Neural crest cell (in vitro differentiated cells): ENCODE measurements at regions not wholly inside any gene's neighbourhood (a gene's known extent, or its start where the extent isn't known, plus 50 kb on each side); places are given as distances from the start of the nearest gene placed in this dataset.

Source experiments
- DNase-seq: peaks from one replicate; pipeline ENCODE4 v3.0.0; 2021; ENCODE audit warnings: low read depth, mixed read lengths, low spot score
- H3K27ac Mint-ChIP-seq: one replicate; pipeline ENCODE4 v1.8.0; 2021; ENCODE audit warnings: mild to moderate bottlenecking, mixed read lengths; ENCODE audit not compliant: unreplicated experiment
- H3K27me3 Mint-ChIP-seq: 2 replicates; pipeline ENCODE4 v1.8.0; 2021; ENCODE audit warnings: low read depth, mild to moderate bottlenecking, mixed read lengths
- H3K36me3 Mint-ChIP-seq: 2 replicates; pipeline ENCODE4 v1.8.0; 2021; ENCODE audit warnings: low read depth, mild to moderate bottlenecking, mixed read lengths
- H3K4me1 Mint-ChIP-seq: 2 replicates; pipeline ENCODE4 v1.8.0; 2021; ENCODE audit warnings: mixed read lengths
- H3K4me3 Mint-ChIP-seq: one replicate; pipeline ENCODE4 v1.8.0; 2021; ENCODE audit warnings: mild to moderate bottlenecking, mixed read lengths
- H3K9me3 Mint-ChIP-seq: 2 replicates; pipeline ENCODE4 v1.8.0; 2021; ENCODE audit warnings: mixed read lengths
- TF ChIP-seq, protein P1 (sequence below): fragments of 200-600 bp; sonication (generic); conservative IDR thresholded peaks from 2 replicates; pipeline ENCODE4 v1.5.0; 2021; ENCODE audit warnings: antibody characterized with exemption, mild to moderate bottlenecking

- Mint-ChIP-seq H3K4me1 (no peaks in the 10 kb centered on the region), H3K4me3 (no peak overlapping the region), H3K36me3 (no peaks in the 10 kb centered on the region), H3K9me3 (no peaks in the 10 kb centered on the region), H3K27ac (peak overlapping the region; percentile 1), H3K27me3 (no peaks in the 10 kb centered on the region)
- TF ChIP-seq, protein P1, sequence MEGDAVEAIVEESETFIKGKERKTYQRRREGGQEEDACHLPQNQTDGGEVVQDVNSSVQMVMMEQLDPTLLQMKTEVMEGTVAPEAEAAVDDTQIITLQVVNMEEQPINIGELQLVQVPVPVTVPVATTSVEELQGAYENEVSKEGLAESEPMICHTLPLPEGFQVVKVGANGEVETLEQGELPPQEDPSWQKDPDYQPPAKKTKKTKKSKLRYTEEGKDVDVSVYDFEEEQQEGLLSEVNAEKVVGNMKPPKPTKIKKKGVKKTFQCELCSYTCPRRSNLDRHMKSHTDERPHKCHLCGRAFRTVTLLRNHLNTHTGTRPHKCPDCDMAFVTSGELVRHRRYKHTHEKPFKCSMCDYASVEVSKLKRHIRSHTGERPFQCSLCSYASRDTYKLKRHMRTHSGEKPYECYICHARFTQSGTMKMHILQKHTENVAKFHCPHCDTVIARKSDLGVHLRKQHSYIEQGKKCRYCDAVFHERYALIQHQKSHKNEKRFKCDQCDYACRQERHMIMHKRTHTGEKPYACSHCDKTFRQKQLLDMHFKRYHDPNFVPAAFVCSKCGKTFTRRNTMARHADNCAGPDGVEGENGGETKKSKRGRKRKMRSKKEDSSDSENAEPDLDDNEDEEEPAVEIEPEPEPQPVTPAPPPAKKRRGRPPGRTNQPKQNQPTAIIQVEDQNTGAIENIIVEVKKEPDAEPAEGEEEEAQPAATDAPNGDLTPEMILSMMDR, result no peak
- no peak for DNase-seq
Measured at GRCh38 chr1:101109791-101110190, 84.2 kb upstream of the DPH5 start.

DNA sequence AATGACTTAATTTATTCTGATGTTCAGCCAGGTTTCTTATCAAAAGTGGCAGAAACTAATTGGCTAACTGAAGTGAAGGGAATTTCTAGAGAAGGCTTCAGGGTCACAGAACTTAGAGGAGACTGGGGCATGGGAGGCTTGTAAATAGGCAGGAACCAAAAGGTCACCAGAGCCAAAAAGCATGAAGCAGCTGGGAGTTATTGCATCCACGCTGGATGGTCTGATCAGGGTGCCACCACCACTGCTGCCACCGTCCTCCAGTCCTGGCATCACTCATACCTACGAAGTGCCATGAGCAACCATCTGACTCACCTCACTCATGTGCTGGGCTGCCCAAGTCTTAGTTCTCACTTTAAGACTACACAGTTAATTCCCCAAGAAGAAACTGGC, 82.5 kb upstream of the DPH5 start:
- TF ChIP-seq, protein P1, result no peak
- no peak overlapping the region for H3K27ac Mint-ChIP-seq
- H3K4me3 Mint-ChIP-seq, result no peak overlapping the region
- DNase-seq, result no peak
- no peaks in the 10 kb centered on the region for H3K36me3 Mint-ChIP-seq
- no peaks in the 10 kb centered on the region for H3K27me3 Mint-ChIP-seq
- H3K9me3 Mint-ChIP-seq, result no peaks in the 10 kb centered on the region
- H3K4me1 Mint-ChIP-seq, result no peaks in the 10 kb centered on the region

- no peaks in the 10 kb centered on the region for H3K9me3 Mint-ChIP-seq
- no peak overlapping the region for H3K27ac Mint-ChIP-seq
- H3K4me3 Mint-ChIP-seq, result no peak overlapping the region
- H3K36me3 Mint-ChIP-seq, result no peaks in the 10 kb centered on the region
- DNase-seq, result no peak
- TF ChIP-seq, protein P1, result no peak
- no peaks in the 10 kb centered on the region for H3K4me1 Mint-ChIP-seq
- no peaks in the 10 kb centered on the region for H3K27me3 Mint-ChIP-seq
Measured at GRCh38 chr1:101107496-101108110, 82.0 kb upstream of the DPH5 start.

DNA sequence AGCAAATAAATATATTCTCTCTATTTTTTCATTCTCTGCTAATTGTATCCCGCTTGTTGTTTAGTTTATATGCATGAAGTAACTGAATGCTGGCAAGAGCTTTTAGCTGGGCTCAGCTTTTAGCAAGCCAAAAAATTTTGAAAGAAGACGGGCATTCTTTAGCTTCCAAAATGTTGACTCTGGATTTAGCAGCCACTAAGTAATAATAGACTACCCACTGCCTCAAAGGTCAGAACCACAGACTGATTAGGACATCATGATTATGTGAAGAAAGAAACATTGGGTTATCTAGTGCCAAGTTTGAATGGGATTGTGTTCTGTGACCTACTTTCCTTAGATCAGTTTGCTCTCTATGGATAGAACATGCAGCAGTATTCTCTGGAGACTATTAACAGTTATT, 80.3 kb upstream of the DPH5 start:
- DNase-seq, result no peak
- H3K4me3 Mint-ChIP-seq, result no peak overlapping the region
- no peaks in the 10 kb centered on the region for H3K27me3 Mint-ChIP-seq
- H3K4me1 Mint-ChIP-seq, result no peaks in the 10 kb centered on the region
- H3K36me3 Mint-ChIP-seq, result no peaks in the 10 kb centered on the region
- TF ChIP-seq, protein P1, result no peak
- H3K9me3 Mint-ChIP-seq, result no peaks in the 10 kb centered on the region
- H3K27ac Mint-ChIP-seq, result no peak overlapping the region

DNA sequence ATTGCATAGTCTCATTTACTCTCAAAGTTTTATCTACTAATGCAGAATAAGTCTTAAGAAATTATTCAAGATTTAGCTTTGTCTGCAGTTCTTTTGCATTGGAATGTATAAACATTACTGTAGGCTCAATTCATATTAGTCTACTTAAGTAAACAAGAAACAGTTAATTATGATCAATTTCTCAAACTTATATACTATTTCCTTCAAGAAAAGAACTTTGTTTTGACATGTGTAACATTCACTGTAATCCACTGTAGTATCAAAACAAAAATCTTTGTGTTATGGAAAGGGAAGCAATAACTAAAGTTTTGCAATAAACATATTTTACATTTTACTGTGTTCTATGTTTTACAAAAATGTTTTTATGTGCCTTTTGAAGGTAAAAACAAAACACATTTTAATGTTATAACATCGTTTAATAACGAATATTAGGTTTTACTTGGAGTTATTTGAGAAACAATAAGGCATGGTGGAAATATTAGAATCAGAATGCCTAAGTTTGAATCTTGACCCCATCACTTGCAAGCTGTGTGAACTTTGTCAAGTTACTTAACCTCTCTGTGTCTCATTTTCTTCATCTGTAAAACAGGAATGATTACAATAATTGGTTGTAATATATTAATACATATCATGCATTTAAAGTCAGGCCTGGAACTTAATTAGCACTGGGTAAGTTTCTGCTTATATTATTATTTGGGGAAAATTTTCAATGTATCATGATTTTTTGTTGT, 77.0 kb upstream of the DPH5 start:
- Mint-ChIP-seq H3K4me1 (no peaks in the 10 kb centered on the region), H3K4me3 (no peak overlapping the region), H3K9me3 (peaks cover 5% of the 10 kb centered on the region), H3K36me3 (no peaks in the 10 kb centered on the region), H3K27me3 (no peaks in the 10 kb centered on the region), H3K27ac (no peak overlapping the region)
- TF ChIP-seq, protein P1, result no peak
- no peak for DNase-seq
